ENCODE measurements at regions not wholly inside any gene's neighbourhood (a gene's known extent, or its start where the extent isn't known, plus 50 kb on each side); places are given as distances from the start of the nearest gene placed in this dataset.

DNA sequence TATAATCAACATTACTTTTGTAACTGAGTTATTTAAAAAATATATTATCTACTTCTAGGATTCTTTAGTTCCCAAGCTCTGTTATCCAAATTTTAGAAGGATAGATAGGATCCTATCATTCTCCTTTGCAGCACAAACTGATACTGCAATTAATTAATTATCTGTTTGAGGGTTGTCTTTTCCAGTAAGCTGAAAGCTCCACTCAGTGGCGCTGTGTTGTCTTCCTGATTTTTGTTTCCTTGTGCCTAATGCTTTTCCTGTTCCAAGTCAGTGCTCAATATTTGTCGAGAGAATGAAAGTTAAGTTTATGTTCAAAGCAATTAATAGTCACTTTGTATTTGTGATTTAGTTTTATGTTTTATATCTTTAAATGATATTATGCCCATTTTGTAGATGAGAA is 107.4 kb upstream of the ANK2 start:
- TF ChIP-seq, protein P1, sequence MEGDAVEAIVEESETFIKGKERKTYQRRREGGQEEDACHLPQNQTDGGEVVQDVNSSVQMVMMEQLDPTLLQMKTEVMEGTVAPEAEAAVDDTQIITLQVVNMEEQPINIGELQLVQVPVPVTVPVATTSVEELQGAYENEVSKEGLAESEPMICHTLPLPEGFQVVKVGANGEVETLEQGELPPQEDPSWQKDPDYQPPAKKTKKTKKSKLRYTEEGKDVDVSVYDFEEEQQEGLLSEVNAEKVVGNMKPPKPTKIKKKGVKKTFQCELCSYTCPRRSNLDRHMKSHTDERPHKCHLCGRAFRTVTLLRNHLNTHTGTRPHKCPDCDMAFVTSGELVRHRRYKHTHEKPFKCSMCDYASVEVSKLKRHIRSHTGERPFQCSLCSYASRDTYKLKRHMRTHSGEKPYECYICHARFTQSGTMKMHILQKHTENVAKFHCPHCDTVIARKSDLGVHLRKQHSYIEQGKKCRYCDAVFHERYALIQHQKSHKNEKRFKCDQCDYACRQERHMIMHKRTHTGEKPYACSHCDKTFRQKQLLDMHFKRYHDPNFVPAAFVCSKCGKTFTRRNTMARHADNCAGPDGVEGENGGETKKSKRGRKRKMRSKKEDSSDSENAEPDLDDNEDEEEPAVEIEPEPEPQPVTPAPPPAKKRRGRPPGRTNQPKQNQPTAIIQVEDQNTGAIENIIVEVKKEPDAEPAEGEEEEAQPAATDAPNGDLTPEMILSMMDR (IDR thresholded peaks at IDR 0.05; ENCODE audit: insufficient read depth, low read depth, low read length), result no peak
- DNase-seq (ENCODE audit: low read depth), result no peak
- H3K4me3 ChIP-seq (ENCODE audit: low read depth, low read length), result no peak overlapping the region
- POLR2A ChIA-PET, result no interaction called here
- H3K27me3 ChIP-seq (ENCODE audit: control insufficient read depth, insufficient read depth, low read length), result 0 out of 2 replicates have a peak, but pooled peaks cover 4% of the 10 kb centered on the region
- H3K36me3 ChIP-seq (ENCODE audit: control insufficient read depth, insufficient read depth, low read length), result no peaks in the 10 kb centered on the region
- CTCF ChIA-PET, result interaction anchor here (0.7 to 8.1 kb wide), 5 partner anchors 11 to 545 kb away, joined by 3 to 106 read pairs (median 3); no protein-coding TSS in a partner anchor

DNA sequence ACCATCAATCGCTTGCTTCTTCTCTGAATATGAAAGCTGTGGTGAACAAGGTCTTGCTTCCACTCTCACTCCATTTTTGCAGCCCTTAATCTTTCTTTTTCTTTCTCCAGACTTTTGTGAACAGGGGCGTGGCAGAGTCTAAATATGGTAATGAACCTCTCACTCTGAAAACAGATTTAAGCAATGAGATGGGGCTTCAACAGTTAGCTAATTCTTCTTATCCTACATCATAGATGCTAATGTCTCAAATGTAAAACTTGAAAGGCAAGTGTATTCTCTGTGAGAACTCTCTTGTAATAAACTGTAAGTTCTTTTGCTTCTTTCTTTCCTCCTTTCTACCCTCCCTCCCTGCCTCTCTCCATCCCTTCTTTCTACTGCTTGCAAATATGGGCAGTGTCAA is 106.5 kb upstream of the ANK2 start:
- ChIA-PET POLR2A (no interaction called here), CTCF (interaction anchor here (8.1 kb wide), 1 partner anchor 178 kb away, joined by 106 read pairs; no protein-coding TSS in a partner anchor)
- TF ChIP-seq, protein P1 (IDR thresholded peaks at IDR 0.05; ENCODE audit: insufficient read depth, low read depth, low read length), result no peak
- H3K36me3 ChIP-seq (ENCODE audit: control insufficient read depth, insufficient read depth, low read length), result no peaks in the 10 kb centered on the region
- DNase-seq (ENCODE audit: low read depth), result no peak
- H3K4me3 ChIP-seq (ENCODE audit: low read depth, low read length), result no peak overlapping the region
- H3K27me3 ChIP-seq (ENCODE audit: control insufficient read depth, insufficient read depth, low read length), result 0 out of 2 replicates have a peak, but pooled peaks cover 4% of the 10 kb centered on the region

DNA sequence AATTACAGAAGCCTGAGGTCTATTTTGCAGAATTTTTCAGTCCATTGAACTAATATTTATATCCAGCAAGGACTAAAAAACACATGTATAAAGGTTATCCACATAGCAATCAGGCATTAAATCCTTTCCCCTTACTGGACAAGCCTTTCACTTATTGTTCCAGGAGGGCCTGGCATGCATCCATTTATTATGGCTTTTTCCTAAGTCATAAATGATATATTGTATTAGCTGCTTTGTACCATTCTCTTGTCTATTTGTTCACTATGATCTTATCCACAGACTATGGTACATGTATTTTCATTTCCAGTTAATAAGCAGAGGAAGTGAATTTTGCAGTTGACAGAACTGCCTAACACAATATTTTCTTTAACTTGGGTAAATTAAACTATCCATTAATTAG is 105.4 kb upstream of the ANK2 start:
- no peak for DNase-seq (ENCODE audit: low read depth)
- Histone ChIP-seq H3K4me3 (ENCODE audit: low read depth, low read length) (no peak overlapping the region), H3K36me3 (ENCODE audit: control insufficient read depth, insufficient read depth, low read length) (no peaks in the 10 kb centered on the region), H3K27me3 (ENCODE audit: control insufficient read depth, insufficient read depth, low read length) (0 out of 2 replicates have a peak, but pooled peaks cover 4% of the 10 kb centered on the region)
- ChIA-PET CTCF (interaction anchor here (0.5 to 3.1 kb wide), 3 partner anchors 26 to 185 kb away, joined by 3 to 11 read pairs (median 3); no protein-coding TSS in a partner anchor), POLR2A (no interaction called here)
- TF ChIP-seq, protein P1 (IDR thresholded peaks at IDR 0.05; ENCODE audit: insufficient read depth, low read depth, low read length), result no peak

DNA sequence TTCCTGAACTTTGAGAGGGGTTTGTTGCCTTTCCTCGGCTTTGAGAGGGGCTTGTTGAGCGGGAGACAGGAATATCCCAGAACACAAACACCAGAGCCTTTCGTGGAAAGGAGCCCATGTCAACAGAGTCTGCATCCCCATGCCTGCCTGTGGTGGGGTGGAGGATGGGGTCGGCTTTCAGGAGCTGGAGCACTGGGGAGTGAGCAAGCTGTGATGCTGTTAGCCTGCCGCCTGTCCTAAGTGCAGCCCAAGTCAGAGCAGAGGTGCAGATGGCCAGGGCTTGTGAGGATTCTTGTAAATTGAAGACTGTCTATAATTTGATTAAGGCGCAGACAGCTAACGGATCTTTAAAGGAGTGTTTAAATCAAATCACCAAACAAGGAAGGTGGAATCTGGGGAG is 103.3 kb upstream of the ANK2 start:
- 0 out of 2 replicates have a peak, but pooled peaks cover 4% of the 10 kb centered on the region for H3K27me3 ChIP-seq (ENCODE audit: control insufficient read depth, insufficient read depth, low read length)
- no peak overlapping the region for H3K4me3 ChIP-seq (ENCODE audit: low read depth, low read length)
- TF ChIP-seq, protein P1 (IDR thresholded peaks at IDR 0.05; ENCODE audit: insufficient read depth, low read depth, low read length), result no peak
- H3K36me3 ChIP-seq (ENCODE audit: control insufficient read depth, insufficient read depth, low read length), result no peaks in the 10 kb centered on the region
- CTCF ChIA-PET, result interaction anchor here (0.6 to 3.1 kb wide), 5 partner anchors 8 to 286 kb away, joined by 3 to 11 read pairs (median 5); no protein-coding TSS in a partner anchor
- DNase-seq (ENCODE audit: low read depth), result no peak
- POLR2A ChIA-PET, result no interaction called here

DNA sequence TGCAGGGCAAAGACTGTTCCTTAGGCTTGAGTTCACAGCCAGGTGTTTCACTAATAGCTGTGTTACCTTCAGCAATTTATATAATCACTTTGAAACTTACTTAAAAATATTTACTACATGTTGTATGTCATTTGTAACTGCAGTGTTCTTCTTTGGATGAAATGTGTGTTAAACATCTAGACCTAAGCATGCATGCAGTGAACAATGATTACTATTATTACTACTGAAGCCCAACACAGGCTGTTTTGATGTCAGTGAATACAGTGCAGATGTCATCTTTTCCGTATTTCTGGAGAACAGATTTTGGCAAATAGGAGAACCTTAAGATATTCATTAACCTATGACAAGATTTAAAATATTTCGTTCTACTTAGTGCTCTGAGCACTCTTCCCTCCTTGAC is 101.8 kb upstream of the ANK2 start:
- TF ChIP-seq, protein P1 (IDR thresholded peaks at IDR 0.05; ENCODE audit: insufficient read depth, low read depth, low read length), result no peak
- ChIA-PET POLR2A (no interaction called here), CTCF (interaction anchor here (1.4 to 1.6 kb wide), 3 partner anchors 9 to 185 kb away, joined by 3 to 5 read pairs (median 4); no protein-coding TSS in a partner anchor)
- no peak for DNase-seq (ENCODE audit: low read depth)
- H3K36me3 ChIP-seq (ENCODE audit: control insufficient read depth, insufficient read depth, low read length), result no peaks in the 10 kb centered on the region
- no peak overlapping the region for H3K4me3 ChIP-seq (ENCODE audit: low read depth, low read length)
- H3K27me3 ChIP-seq (ENCODE audit: control insufficient read depth, insufficient read depth, low read length), result 0 out of 2 replicates have a peak, but pooled peaks cover 4% of the 10 kb centered on the region
